OCI-LY1 (cell line): ENCODE measurements at regions not wholly inside any gene's neighbourhood (a gene's known extent, or its start where the extent isn't known, plus 50 kb on each side); places are given as distances from the start of the nearest gene placed in this dataset.

Experiments used
- H2AFZ ChIP-seq: fragments of 200-600 bp; sonication (generic), shearing (Covaris generic); 2 replicates; pipeline ENCODE4 v1.6.0; 2014; ENCODE audit warnings: antibody characterized with exemption, mild to moderate bottlenecking, low read length
- H3F3A ChIP-seq: fragments of 200-600 bp; sonication (generic), shearing (Covaris generic); 2 replicates; pipeline ENCODE4 v1.6.0; 2014; ENCODE audit warnings: mild to moderate bottlenecking, antibody characterized with exemption, low read length, moderate library complexity; ENCODE audit not compliant: insufficient read depth
- H3K27ac ChIP-seq: fragments of 200-600 bp; sonication (generic); 2 replicates; pipeline ENCODE4 v1.5.1; 2014; ENCODE audit warnings: low read length, mixed run types, mild to moderate bottlenecking, low read depth; ENCODE audit not compliant: poor library complexity, severe bottlenecking
- H3K27me3 ChIP-seq: fragments of 200-600 bp; sonication (generic); 2 replicates; pipeline ENCODE4 v1.6.0; 2014; ENCODE audit warnings: antibody characterized with exemption, mild to moderate bottlenecking, low read length, moderate library complexity; ENCODE audit not compliant: insufficient read depth
- H3K36me3 ChIP-seq: fragments of 200-600 bp; sonication (generic); 2 replicates; pipeline ENCODE4 v1.6.1; 2014; ENCODE audit warnings: mild to moderate bottlenecking, antibody characterized with exemption, low read length, moderate library complexity, mixed read lengths; ENCODE audit not compliant: insufficient read depth
- H3K4me1 ChIP-seq: fragments of 200-600 bp; sonication (generic); 2 replicates; pipeline ENCODE4 v1.5.1; 2014; ENCODE audit warnings: mild to moderate bottlenecking, low read length, moderate library complexity; ENCODE audit not compliant: insufficient read depth, severe bottlenecking
- H3K4me2 ChIP-seq: fragments of 200-600 bp; sonication (generic), shearing (Covaris generic); 2 replicates; pipeline ENCODE4 v1.6.1; 2014; ENCODE audit warnings: low read length
- H3K4me3 ChIP-seq: fragments of 200-600 bp; sonication (generic); 2 replicates; pipeline ENCODE4 v1.5.1; 2014; ENCODE audit warnings: low read length, low read depth, mild to moderate bottlenecking, mixed read lengths; ENCODE audit not compliant: poor library complexity, severe bottlenecking
- H3K79me2 ChIP-seq: fragments of 200-600 bp; shearing (Covaris generic); 2 replicates; pipeline ENCODE4 v1.6.1; 2016; ENCODE audit warnings: mixed run types, low read length, mixed read lengths; ENCODE audit not compliant: insufficient read depth
- H3K9ac ChIP-seq: fragments of 200-600 bp; sonication (generic), shearing (Covaris generic); 2 replicates; pipeline ENCODE4 v1.6.1; 2014; ENCODE audit warnings: mild to moderate bottlenecking, low read length, mixed read lengths
- H3K9me2 ChIP-seq: fragments of 200-600 bp; sonication (generic), shearing (Covaris generic); 2 replicates; pipeline ENCODE4 v1.6.1; 2014; ENCODE audit warnings: low read depth, mild to moderate bottlenecking, low read length, mixed read lengths
- H3K9me3 ChIP-seq: fragments of 200-600 bp; shearing (Covaris generic); 2 replicates; pipeline ENCODE4 v1.6.1; 2014; ENCODE audit warnings: low read length, mixed read lengths
- H4K20me1 ChIP-seq: fragments of 200-600 bp; sonication (generic), shearing (Covaris generic); 2 replicates; pipeline ENCODE4 v1.6.0; 2016; ENCODE audit warnings: mild to moderate bottlenecking, low read length; ENCODE audit not compliant: insufficient read depth
- EZH2 ChIP-seq: fragments of 200-600 bp; sonication (generic), shearing (Covaris generic); IDR thresholded peaks from 2 replicates; pipeline ENCODE4 v1.8.0; 2017; ENCODE audit warnings: borderline replicate concordance, mixed run types, mild to moderate bottlenecking, antibody characterized with exemption, low read length, moderate library complexity, mixed read lengths
- TF ChIP-seq, protein P1 (sequence below): fragments of 200-600 bp; sonication (generic), shearing (Covaris generic); IDR thresholded peaks from 2 replicates; pipeline ENCODE4 v1.5.1; 2017; ENCODE audit warnings: mild to moderate bottlenecking, antibody characterized with exemption, low read length, moderate library complexity, mixed read lengths

DNA sequence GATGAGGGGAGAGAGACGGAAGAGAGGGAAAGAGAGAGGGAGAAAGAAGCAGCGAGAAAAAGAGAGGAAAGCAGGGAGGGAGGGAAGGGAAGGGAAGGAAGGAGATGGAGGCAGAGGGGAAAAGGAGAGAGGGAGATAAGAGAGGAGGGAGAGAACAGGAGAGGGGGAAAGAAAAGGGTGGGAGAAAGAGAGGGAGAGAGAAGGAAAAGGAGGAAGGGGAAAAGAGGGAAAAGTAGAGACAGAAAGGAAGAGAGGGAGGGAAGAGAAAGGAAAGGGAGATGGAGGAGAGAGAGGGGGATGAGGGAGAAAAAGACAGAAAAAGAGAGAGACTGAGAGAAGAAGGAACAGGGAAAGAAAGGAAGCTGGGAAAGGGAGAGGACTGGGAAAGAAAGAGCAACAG, 814.4 kb downstream of the CDH11 start:
- Histone ChIP-seq H3K27me3 (no peaks in the 10 kb centered on the region), H3K9ac (no peak overlapping the region), H3K79me2 (no peaks in the 10 kb centered on the region), H3K4me3 (no peak overlapping the region), H3K4me2 (no peak overlapping the region), H3K4me1 (peaks cover 66% of the 10 kb centered on the region), H3K36me3 (no peaks in the 10 kb centered on the region; the same call in 1 of the 2 replicates), H2AFZ (no peak overlapping the region), H3K9me3 (peaks cover 4% of the 10 kb centered on the region; the same call in 1 of the 2 replicates), H3K27ac (no peak overlapping the region), H4K20me1 (no peaks in the 10 kb centered on the region), H3F3A (no peaks in the 10 kb centered on the region), H3K9me2 (no peaks in the 10 kb centered on the region)
- TF ChIP-seq EZH2 = no peak
- TF ChIP-seq, protein P1, sequence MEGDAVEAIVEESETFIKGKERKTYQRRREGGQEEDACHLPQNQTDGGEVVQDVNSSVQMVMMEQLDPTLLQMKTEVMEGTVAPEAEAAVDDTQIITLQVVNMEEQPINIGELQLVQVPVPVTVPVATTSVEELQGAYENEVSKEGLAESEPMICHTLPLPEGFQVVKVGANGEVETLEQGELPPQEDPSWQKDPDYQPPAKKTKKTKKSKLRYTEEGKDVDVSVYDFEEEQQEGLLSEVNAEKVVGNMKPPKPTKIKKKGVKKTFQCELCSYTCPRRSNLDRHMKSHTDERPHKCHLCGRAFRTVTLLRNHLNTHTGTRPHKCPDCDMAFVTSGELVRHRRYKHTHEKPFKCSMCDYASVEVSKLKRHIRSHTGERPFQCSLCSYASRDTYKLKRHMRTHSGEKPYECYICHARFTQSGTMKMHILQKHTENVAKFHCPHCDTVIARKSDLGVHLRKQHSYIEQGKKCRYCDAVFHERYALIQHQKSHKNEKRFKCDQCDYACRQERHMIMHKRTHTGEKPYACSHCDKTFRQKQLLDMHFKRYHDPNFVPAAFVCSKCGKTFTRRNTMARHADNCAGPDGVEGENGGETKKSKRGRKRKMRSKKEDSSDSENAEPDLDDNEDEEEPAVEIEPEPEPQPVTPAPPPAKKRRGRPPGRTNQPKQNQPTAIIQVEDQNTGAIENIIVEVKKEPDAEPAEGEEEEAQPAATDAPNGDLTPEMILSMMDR = no peak

DNA sequence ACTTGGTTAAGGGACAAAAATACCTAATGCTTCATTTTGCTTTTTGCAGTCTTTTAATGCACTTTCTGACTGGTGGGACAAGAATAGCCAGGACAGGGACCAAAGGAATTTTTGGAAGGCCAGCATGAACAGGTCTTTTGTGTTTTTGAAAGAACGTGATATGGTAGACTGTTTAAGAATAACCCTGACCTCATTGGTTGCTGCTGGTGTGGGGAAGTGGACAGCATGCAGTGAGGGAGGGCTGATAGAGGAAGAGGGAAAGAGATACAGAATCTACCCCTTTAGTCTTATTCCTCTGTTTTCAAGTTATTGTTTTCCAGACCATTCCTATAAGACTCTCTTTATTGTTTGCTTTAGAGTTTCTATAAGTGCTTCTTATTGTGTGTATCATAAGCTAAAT, 816.2 kb downstream of the CDH11 start:
- Histone ChIP-seq H3K9me2 (no peaks in the 10 kb centered on the region), H3K79me2 (no peaks in the 10 kb centered on the region), H4K20me1 (no peaks in the 10 kb centered on the region), H3K9me3 (peaks cover 4% of the 10 kb centered on the region; the same call in 1 of the 2 replicates), H3K4me1 (peaks cover 50% of the 10 kb centered on the region), H3F3A (no peaks in the 10 kb centered on the region), H3K4me3 (no peak overlapping the region), H3K27ac (peak overlapping the region; percentile 54), H3K27me3 (no peaks in the 10 kb centered on the region), H3K9ac (peak overlapping the region; percentile 0; the same call in 1 of the 2 replicates), H3K4me2 (peak overlapping the region; percentile 4; the same call in 1 of the 2 replicates), H2AFZ (peak overlapping the region; percentile 6; the same call in 1 of the 2 replicates), H3K36me3 (no peaks in the 10 kb centered on the region; the same call in 1 of the 2 replicates)
- TF ChIP-seq, protein P1 = no peak
- no peak for TF ChIP-seq EZH2

DNA sequence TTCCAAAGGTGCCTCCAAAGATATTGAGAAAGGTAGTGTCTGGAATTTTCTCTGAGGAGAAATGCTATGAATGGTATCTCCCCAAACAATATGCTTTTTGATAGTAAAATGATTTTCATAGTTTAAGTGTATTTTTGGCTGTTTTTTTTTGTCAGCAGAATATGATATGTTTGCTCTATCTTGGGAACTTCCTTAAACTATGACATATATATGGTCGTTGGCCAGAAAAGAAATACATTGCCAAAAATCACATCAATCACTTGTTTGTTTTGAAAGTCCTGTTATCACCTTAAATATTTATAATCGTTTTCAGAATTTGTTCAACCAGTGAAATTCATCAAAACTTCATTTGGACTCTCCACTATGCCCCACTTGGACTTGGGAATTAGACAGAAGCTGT, 816.9 kb downstream of the CDH11 start:
- Histone ChIP-seq H3K27ac (peak overlapping the region; percentile 54), H3K27me3 (no peaks in the 10 kb centered on the region), H2AFZ (peak overlapping the region; percentile 6; the same call in 1 of the 2 replicates), H3K4me3 (no peak overlapping the region), H3K9me3 (peaks cover 4% of the 10 kb centered on the region; the same call in 1 of the 2 replicates), H3K79me2 (no peaks in the 10 kb centered on the region), H3K9me2 (no peaks in the 10 kb centered on the region), H3K4me2 (peak overlapping the region; percentile 4; the same call in 1 of the 2 replicates), H3K36me3 (no peaks in the 10 kb centered on the region; the same call in 1 of the 2 replicates), H3K4me1 (peaks cover 50% of the 10 kb centered on the region), H3F3A (no peaks in the 10 kb centered on the region), H3K9ac (peak overlapping the region; percentile 0; the same call in 1 of the 2 replicates), H4K20me1 (no peaks in the 10 kb centered on the region)
- no peak for TF ChIP-seq EZH2
- TF ChIP-seq, protein P1 = no peak
